ENCODE measurements at regions not wholly inside any gene's neighbourhood (a gene's known extent, or its start where the extent isn't known, plus 50 kb on each side); places are given as distances from the start of the nearest gene placed in this dataset.
"Not testable (repeated sequence)": the region's sequence is repeated elsewhere in the genome, so short reads cannot be mapped to it uniquely, and the experiment has no call there.

DNA sequence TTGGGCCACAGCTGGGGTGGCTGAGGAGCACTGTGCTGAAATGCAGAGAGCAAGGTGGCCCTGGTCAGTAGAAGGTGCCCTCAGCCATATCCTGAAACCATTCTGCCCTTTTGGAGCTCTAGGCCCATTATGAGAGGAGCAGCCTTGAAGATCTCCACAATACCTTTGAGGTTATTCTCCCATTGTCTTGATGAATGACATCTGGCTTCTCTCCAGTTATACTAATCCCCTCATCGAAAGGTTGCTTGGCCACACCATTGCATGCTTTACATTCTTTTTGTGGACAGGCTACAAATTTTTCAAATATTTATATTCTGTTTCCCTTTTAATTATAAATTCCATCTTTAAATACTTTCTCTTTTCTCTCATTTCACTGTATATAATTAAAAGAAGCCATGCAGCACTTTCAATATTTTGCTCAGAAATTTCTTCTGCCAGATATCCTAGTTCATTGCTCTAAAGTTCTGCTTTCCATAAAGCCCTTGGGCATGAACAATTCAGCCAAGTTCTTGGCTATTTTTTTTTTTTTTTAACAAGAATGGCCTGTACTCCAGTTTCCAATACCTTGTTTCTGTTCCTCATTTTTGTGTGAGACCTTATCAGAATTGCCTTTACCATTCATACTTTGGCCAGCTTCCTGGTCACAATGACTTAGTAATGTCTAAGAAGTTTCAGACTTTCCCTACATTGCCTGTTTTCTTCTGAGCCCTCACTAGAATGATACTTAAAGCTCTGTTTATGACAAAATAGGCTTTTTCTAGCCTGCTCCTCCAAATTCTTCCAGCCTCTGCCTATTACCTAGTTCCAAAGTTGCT lies 138.9 kb upstream of the SGO1 start:
- no peak for DNase-seq (ENCODE audit: low read depth)

- no peak for DNase-seq (ENCODE audit: low read depth)
These were observed 137.4 kb upstream of the SGO1 start for GRCh38 chr3:20323307-20323927.

GRCh38 chr3:20322085-20322484 lies 136.1 kb upstream of the SGO1 start:
- no peak for DNase-seq (ENCODE audit: low read depth)

DNA sequence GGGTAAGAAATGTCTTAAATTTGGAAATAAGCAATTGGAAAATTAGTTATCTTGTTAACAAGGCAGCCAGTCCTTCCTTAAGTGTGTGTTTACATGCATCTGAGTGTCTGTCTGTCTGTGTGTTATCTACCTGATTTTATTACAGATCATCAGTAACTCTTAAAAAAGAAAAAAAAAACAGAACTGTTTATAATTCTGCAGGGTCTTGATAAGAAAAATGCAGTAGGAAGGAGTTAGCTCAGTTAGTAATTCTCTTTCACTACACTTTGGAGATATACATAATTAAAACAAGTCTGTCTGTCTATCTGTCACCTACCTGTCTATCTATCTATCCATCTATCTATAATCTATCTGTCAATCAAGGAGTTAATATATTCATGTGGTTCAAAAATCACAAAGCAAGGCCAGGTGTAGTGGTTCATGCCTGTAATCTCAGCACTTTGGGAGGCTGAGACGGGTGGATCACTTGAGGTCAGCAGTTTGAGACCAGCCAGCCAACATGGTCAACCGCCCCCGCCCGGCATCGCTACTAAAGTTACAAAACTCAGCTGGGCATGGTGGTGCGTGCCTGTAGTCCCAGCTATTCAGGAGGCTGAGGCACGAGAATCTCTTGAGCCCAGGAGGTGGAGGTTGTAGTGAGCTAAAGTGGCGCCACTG lies 135.5 kb upstream of the SGO1 start:
- no peak for DNase-seq (ENCODE audit: low read depth)

GRCh38 chr3:20320489-20320888 lies 134.5 kb upstream of the SGO1 start:
- DNase-seq (ENCODE audit: low read depth) = no peak

- DNase-seq (ENCODE audit: low read depth) = no peak
These were observed 133.5 kb upstream of the SGO1 start for GRCh38 chr3:20319551-20319950.

- no peak for DNase-seq (ENCODE audit: low read depth)
These were observed 131.6 kb upstream of the SGO1 start for GRCh38 chr3:20317616-20318015.

DNA sequence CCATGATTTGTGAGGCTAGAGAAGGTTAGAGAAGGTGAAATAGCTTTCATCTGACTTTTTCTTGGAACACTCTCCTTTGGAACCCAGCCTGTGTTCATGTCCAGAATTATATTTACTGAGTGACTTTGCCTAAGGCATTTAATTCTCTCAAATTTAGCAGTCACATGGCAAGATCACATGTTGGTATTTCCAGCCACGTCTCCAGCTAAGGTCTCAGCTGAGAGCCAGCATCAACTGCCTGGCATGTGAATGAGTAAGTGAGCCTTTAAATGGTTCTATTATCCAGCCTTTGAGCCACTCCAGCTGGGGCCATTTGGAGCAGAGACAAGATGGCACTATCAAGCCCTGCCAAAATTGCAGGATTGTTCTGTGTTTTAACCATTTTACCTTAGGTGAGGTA lies 130.2 kb upstream of the SGO1 start:
- DNase-seq (ENCODE audit: low read depth) = no peak

- no peak for DNase-seq (ENCODE audit: low read depth)
These were observed 124.6 kb upstream of the SGO1 start for GRCh38 chr3:20310629-20311028.

DNA sequence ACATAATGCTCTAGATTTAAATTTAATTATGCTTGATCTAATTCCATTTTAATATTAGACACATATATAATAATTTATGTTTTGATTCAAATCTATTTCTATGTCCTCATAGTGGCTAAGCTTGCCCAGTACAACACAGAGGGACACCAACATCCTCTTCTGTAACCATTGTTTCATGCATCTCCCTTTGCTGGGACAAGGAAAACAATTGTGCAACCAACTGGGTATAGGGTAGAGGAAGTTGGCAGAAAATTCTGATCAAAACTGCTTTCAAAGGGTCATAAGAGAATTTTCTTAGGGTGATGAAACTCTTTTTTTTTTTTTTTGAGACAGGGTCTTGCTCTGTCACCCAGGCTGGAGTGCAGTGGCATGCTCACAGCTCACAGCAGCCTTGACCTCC lies 121.4 kb upstream of the SGO1 start:
- no peak for DNase-seq (ENCODE audit: low read depth)

GRCh38 chr3:20305647-20306046 lies 119.6 kb upstream of the SGO1 start:
- DNase-seq (ENCODE audit: low read depth) = no peak

DNA sequence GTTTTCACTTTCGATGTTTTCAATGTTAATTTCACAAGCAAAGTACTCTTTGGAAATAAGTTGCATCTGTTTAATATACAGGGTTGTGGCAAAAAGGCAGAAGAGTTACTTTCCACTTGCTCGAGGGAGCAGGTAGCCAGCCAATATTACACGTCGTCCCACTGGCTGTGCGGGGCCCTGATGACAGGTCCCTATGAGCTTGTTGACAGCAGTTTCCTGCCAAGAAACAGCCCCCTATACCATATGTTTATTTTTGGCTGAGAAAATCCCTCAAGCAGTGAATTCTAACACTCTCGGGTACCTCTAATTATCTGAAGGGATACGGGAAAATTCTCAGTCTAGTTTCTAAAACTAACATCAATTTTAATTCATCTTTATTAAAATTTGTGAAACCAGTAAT lies 116.8 kb upstream of the SGO1 start:
- no peak for DNase-seq (ENCODE audit: low read depth)

DNA sequence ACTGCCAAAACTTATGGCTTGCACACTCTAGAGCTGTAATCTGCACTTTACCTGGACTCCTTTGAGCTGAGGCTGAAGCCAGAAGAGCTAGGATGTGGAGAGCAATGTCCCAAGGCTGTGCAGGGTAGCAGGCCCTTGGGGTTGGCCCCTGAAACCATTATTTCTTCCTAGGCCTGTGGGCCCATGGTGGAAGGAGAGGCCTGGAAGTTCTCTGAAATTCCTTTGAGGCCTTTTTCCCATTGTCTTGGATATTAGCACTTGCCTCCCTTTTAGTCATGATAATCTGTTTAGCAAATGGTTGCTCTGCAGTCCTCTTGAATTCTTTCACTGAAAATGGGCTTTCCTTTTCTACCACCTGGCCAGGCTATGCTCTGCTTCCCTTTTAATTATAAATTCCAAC lies 102.0 kb upstream of the SGO1 start:
- DNase-seq (ENCODE audit: low read depth) = no peak

GRCh38 chr3:20280257-20280656 lies 94.3 kb upstream of the SGO1 start:
- no peak for DNase-seq (ENCODE audit: low read depth)

DNA sequence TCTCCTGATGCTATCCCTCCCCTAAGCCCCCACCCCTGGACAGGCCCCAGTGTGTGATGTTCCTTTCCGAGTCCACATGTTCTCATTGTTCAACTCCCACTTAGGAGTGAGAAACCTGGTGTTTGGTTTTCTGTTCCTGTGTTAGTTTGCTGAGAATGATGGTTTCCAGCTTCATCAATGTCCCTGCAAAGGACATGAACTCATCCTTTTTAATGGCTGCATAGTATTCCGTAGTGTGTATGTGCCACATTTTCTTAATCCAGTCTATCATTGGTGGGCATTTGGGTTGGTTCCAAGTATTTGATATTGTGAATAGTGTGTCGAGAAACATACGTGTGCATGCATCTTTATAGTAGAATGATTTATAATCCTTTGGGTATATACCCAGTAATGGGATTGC lies 80.0 kb upstream of the SGO1 start:
- DNase-seq (ENCODE audit: low read depth) = not testable (repeated sequence)

DNA sequence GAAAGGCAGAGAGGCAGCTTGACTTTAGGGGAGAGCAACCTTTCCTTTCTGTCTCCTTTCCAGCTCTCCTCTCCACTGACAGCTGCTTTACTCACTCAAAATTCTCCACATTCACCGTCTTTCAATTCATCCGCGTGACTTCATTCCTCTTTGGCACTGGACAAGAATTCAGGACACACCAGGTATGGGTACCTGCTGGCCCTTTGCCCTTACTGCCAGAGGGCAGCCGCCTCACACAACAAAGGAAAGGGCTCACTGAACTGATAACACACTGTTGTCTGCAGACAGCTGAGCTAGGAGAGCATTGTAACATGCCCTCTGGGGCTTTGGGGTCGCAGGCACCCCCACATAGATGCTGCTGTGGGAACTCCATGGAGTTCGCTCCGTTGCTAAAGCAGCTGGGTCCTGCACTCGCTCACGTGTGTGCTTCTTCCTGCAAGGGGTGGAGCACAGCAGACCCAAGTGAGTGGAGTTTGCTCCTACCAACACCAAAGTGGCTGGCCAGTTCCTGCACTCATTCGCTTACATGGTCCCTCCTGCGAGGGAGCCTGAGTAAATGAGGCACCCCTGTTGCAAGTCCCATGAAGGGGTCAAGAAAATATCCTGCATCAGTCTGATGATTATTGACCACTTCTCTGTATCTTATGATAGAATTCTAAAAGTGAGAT lies 79.0 kb upstream of the SGO1 start:
- no peak for DNase-seq (ENCODE audit: low read depth)

- DNase-seq (ENCODE audit: low read depth) = no peak
These were observed 72.4 kb upstream of the SGO1 start for GRCh38 chr3:20258371-20258770.

GRCh38 chr3:20256144-20256543 lies 70.1 kb upstream of the SGO1 start:
- DNase-seq (ENCODE audit: low read depth) = no peak

DNA sequence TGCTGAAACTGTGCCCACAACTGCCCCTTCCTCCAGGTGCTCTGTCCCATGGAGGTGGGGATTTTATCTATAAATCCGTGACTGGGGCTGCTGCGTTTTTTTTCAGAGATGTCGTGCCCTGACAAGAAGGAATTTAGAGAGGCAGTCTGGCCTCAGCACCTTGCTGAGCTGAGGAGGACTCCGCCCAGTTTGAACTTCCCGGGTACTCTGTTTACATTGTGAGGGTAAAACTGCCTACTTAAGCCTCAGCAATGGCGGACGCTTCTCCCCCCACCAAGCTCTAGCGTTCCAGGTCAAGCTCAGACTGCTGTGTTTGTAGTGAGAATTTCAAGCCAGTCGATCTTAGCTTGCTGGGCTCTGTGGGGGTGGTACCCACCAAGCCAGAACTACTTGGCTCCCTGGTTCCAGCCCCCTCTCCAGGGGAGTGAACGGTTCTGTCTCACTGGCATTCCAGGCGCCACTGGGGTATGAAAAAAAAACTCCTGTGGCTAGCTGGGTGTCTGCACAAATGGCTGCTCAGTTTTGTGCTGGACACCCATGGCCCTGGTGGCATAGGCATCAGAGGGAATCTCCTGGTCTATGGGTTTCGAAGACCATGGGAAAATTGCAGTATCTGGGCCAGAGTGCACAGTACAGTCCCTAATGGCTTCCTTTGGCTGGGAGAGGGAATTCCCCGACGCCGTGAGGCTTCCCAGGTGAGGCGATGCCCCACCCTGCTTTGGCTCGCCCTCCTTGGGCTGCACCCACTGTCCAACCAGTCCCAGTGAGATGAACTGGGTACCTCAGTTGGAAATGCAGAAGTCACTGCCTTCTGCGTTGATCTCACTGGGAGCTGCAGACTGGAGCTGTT lies 68.5 kb upstream of the SGO1 start:
- no peak for DNase-seq (ENCODE audit: low read depth)

GRCh38 chr3:20250786-20251185 lies 64.8 kb upstream of the SGO1 start:
- DNase-seq (ENCODE audit: low read depth) = no peak

- no peak for DNase-seq (ENCODE audit: low read depth)
These were observed 64.3 kb upstream of the SGO1 start for GRCh38 chr3:20250314-20250713.

DNA sequence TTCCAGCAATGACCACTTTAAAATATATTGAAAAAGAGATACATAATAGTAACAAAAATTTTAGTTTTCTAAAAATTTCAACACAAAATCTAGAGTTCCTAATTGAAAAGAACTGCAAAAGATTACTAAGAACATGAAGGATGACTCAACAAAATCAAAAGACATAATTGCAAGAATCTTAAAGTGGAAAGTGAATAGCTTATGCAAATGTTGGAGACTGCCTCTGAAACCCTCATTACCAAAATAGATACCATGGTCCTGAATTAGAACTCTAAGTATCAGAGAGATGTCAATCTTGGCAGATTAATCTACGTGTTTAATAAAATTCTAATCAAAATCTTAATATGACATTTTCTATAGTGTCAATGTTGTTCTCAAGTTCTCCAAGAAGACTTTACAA lies 60.7 kb upstream of the SGO1 start:
- DNase-seq (ENCODE audit: low read depth) = no peak

Data from stimulated activated CD8-positive, alpha-beta memory T cell treated with anti-CD3 and anti-CD28 coated beads, Interleukin-15, amount 100 ng/mL, for 24 hours (primary cell).